AG08395 (cell line): ENCODE measurements at regions not wholly inside any gene's neighbourhood (a gene's known extent, or its start where the extent isn't known, plus 50 kb on each side); places are given as distances from the start of the nearest gene placed in this dataset.
"Not testable (repeated sequence)": the region's sequence is repeated elsewhere in the genome, so short reads cannot be mapped to it uniquely, and the experiment has no call there.

Source experiments
- DNase-seq: peaks from one replicate; pipeline ENCODE4 v3.0.0; 2012; ENCODE audit warnings: mixed read lengths, low spot score

- DNase-seq: no peak
Observed at GRCh38 chr6:144653885-144654505, 368.9 kb downstream of the UTRN start.

- DNase-seq: no peak
Observed at GRCh38 chr6:144654506-144654905, 369.4 kb downstream of the UTRN start.

DNA sequence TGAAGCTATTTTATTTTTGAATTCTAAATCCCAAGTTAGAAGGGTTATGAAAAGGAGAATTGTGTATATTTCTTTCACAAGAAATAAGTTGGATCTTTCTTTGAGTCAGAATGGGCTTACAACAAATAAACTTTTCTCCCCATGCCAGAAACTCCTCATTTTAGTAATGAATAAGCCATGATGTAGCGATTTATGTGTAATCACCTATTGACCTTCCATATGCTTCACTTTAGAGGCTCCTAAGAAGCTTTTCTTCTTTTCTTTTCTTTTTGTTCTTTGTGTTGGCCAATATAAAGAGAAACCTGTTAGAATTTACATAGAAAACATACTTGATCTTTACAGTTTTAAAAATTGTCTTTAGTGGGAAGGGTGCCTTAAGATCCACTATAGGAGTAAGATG, 370.2 kb downstream of the UTRN start:
- no peak for DNase-seq

- DNase-seq: no peak
Observed at GRCh38 chr6:144657691-144658090, 372.6 kb downstream of the UTRN start.

DNA sequence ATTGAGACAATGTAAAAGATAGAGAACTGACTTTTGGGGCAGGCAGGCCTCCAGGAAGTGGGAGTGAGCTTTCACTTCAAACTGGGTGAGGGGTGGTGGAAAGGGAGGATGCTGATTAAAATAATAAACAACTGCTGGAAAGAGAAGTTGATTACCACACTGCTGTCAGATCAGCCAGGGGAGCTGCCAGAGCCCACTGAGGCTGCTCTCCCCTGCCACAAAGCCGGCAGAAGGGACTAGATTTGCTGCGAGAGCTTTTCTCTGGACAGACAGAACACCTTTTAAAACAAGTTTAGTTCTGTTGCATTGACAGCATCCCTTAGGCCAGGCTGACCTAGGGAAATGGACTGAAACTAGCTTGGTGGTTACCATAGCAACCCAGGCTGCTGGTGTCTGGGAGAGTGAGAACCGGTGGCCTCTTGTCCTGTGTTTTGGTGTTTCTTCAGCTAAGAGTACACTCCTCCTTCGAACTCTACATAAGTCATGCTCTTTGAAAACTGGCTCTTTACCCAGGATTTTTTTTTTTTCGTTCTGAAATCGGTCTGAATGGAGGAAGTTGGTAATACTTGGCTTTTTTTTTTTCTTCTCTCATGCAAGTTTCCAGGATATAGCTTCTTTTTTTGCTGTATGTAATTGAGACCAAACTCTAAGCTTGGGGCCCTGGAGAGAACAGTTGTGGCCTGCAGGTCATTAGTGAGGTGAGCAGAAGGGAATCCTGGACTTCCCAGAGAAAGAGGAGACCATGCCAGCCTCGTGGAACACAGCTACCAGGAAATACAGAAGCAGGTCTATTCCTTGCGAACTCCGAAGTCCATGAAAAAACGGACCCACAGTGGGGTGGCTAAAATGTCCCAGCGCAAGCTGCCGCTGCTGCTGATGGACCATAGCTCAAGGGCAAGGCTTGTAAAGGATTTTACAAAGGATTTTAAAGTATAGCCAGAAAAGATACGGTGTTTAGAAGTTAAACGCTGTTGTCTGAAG, 374.4 kb downstream of the UTRN start:
- peak; percentile 15 for DNase-seq

DNA sequence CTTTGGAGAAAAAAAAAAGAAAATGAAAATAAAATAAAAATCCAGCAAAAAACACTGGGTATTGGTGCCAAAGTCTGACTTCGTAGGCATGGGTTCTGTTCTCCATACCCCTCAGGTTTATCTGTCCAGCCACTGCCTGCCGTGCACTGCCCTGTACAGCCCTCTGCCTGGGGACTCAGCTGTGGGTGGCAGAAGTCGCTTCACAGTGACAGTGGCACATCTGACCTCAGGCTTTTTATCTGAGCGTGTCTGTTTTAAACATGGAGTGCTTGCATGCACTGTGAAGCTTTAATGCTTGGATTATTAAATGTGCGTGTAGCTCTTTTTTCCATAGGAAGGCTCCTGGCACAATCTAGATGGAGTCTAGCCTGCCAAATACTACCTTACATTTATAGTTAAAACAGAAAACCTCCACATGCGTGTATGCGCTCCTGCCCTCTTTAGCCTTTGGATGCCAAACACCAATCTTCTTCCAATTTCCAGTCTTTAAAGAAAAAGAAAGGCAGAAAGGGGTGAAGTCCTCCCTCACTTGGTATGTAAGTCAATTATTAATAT, 375.5 kb downstream of the UTRN start:
- no peak for DNase-seq

DNA sequence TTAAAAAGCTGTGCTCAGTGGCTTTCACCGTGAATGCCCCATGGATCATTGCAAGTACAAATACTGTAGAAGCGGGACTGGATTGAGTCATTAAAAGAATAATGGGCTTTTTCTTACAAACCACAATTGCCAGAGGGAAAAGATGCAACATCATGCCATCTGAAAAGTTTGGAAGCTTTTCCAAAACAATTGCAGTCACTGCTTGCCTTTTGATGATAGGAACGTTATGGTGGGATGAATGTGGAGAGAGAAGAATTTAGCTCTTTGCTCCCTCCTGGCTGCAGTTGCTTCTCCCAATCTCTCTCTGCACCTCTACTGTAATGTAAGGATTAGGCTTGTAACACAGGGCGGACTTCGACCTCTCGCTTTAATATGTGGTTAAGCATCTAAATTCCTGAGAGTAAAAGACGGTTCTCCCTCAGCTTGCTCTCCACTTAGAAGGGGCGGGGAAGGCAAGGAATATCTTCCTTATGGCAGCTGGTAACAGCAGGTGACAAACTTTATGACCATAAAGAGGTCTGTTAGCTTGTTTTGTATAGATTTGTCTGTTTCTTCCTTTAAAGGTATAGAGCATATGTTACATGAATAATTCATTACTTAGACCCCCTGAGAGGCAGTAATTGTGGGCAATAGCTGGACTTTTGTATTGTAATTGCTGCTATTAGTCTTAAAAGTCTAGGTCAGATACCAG, 376.1 kb downstream of the UTRN start:
- DNase-seq: peak; percentile 53

- peak; percentile 3 for DNase-seq
Observed at GRCh38 chr6:144662812-144663365, 377.8 kb downstream of the UTRN start.

- DNase-seq: no peak
Observed at GRCh38 chr6:144664281-144664680, 379.1 kb downstream of the UTRN start.

DNA sequence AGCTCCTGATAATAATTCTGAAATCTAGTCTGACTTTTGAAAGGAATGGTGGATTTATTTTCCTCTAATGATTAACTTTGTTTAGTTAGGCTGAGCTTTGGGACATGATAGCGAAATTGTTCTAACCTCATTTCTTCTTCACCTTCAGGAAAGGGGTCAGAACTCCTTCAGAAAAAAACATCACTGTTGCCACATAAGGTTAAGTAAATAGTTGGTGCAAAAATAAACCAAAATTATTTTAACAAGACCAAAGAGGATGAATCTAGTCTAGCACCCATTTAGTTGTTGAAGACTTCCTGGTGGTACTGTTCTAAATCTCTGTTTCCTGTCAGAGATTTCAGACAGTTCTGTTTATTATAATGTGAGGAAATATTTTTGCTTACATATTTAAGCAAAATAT, 379.8 kb downstream of the UTRN start:
- DNase-seq: no peak

GRCh38 chr6:144665932-144666450, 380.9 kb downstream of the UTRN start:
- DNase-seq: no peak

GRCh38 chr6:144666781-144667180, 381.6 kb downstream of the UTRN start:
- DNase-seq: no peak

- no peak for DNase-seq
Observed at GRCh38 chr6:144667532-144668503, 382.7 kb downstream of the UTRN start.

DNA sequence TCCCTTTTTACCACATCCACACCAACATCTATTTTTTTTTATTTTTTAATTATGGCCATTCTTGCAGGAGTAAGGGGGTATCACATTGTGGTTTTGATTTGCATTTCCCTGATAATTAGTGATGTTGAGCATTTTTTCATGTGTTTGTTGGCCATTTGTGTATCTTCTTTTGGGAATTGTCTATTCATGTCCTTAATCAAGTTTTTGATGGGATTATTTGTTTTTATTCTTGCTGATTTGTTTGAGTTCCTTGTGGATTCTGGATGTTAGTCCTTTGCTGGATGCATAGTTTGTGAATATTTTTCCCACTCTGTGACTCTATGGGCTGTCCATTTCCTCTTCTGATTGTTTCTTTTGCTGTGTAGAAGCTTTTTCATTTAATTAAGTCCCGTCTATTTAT, 385.1 kb downstream of the UTRN start:
- DNase-seq: not testable (repeated sequence)

GRCh38 chr6:144673807-144674206, 388.7 kb downstream of the UTRN start:
- no peak for DNase-seq

DNA sequence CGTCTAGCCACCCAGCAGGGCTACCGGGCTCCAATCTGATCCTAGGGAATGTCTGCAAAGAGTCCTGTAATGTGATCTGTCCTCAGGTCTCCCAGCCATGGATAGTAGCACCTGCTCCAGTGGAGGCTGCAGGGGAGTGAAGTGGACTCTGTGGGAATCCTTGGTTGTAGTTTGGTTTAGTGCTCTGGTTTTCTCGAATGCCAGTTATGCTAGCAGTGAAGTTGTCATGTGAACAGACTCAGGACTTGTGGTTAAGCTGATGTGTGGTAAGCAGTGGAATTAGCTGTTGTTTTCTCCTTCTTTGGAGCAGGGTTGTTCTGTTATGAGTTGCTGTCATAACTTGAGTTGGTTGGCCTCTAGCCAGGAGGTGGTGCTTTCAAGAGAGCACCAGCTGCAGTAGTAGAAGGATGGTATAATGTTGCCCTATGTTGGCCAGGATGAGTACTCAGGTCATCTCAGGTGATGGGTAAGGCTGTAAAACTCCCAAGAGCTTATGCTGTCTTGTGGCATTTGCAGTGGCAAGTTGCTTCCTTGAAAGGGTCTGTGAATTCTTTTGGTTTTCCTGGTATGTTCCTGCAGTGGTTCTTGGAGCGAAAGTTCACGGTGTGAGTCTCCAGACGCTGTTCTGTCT, 390.2 kb downstream of the UTRN start:
- no peak for DNase-seq

GRCh38 chr6:144676310-144676709, 391.2 kb downstream of the UTRN start:
- DNase-seq: not testable (repeated sequence)

DNA sequence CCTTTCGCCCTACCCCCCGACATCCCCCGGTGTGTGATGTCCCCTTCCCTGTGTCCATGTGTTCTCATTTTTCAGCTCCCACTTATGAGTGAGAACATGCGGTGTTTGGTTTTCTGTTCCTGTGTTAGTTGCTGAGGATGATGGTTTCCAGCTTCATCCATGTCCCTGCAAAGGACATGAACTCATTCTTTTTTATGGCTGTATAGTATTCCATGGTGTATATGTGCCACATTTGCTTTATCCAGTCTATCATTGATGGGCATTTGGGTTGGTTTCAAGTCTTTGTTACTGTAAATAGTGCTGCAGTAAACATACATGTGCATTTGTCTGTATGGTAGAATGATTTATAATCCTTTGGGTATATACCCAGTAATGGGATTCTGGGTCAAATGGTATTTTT, 392.1 kb downstream of the UTRN start:
- DNase-seq: not testable (repeated sequence)

GRCh38 chr6:144678844-144679243, 393.7 kb downstream of the UTRN start:
- DNase-seq: peak; percentile 43

DNA sequence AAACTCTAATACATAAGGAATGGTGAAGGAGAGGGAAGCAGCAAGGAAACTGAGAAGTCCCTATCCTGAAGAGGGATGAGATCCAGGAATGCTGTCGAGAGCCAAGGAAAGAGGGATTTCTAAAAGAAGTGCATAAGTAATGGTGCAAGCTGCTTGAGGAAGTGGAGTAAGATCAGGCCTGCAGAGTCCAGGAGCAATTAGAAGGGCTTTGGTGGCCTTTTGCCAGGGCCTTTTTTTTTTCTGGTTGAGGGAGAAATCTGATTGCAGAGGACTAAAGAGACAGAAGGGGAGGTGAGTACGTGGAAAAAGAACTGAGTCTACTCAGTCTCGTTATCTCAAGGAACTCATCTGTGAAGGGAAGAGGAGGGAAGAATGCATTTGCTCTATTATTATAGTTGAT, 396.2 kb downstream of the UTRN start:
- no peak for DNase-seq
